Activated CD4-positive, alpha-beta T cell treated with anti-CD3 and anti-CD28 coated beads, Interleukin-2, amount 50 U/mL, for 48 hours (primary cell): ENCODE measurements at regions not wholly inside any gene's neighbourhood (a gene's known extent, or its start where the extent isn't known, plus 50 kb on each side); places are given as distances from the start of the nearest gene placed in this dataset.

ENCODE experiments used
- DNase-seq, 2 experiments: peaks; one replicate each; pipeline ENCODE4 v3.0.0-alpha.2; 2020

DNA sequence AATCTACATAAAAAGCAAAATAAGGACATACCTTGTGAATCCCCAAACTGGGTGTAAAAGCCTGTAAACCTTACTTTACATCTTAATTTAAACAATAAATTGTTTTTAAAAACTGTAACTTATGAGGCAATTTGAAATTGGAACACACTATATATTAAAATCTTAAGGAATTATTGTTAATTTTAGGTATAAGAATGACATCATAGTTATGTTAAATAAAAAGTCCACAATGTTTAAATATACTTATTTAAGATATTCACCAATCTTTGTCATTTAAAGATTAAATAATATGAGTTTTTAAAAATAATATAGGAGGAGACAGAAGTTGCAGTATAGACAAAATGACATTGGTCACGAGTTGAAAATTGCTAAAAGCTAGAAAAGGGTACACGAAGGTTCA, 621.9 kb upstream of the POU3F2 start:
- DNase-seq, result no peak

DNA sequence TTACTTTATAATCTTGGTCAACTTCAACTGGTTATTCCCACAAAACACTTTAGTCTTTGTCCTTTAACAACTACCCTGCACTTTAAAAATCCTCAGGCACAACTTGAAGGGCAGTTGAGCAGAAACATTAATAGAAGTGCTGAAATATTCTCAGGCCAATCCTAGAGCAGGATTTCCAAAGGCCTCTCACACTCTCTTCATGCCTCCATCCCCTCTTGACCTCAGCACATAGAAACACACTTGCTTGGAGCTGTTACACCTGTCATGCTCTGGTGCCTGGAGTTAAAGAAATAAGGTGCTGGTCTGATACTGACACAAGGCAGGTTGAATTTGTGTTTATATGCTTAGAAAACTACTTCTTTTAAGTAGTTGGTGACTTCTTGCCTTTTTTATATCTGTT, 618.8 kb upstream of the POU3F2 start:
- DNase-seq, result no peak

DNA sequence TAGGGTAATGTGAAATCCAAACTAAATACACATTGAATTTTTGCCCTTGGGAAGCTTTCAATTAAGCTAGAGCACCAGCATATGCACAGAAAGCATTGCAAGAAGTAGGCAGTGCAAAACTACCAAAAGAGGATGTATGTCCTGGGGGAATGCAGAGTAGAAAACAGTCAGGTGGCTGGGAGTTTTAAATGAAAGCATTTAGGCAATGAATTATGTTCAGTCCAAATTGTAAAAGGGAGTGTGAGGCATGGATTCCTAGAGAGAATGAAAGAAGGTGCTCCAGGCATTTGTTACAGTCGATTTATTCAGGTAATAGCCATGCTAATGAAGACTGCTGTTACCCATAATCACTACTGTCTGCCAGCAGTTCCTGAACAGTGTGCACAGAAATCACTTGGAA, 604.1 kb upstream of the POU3F2 start:
- no peak for DNase-seq

DNA sequence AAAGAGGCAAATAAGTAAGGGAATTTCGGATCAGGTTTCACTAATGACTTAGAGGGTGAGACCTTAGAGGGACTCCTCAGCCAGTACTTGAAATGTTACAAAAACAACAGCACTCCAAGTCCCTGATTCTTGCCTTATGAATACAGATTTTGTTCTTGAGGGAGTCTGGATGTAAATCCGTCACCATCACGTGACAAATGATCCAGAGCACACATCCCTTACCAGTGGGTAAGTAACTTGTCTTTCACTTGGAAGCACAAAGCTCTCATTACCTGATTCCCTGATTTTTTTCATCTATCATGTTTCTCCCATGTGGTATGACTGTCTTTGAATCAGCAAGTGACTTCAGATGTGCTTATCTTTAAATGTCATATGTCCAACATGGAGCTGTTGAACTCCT, 595.3 kb upstream of the POU3F2 start:
- DNase-seq, result no peak

DNA sequence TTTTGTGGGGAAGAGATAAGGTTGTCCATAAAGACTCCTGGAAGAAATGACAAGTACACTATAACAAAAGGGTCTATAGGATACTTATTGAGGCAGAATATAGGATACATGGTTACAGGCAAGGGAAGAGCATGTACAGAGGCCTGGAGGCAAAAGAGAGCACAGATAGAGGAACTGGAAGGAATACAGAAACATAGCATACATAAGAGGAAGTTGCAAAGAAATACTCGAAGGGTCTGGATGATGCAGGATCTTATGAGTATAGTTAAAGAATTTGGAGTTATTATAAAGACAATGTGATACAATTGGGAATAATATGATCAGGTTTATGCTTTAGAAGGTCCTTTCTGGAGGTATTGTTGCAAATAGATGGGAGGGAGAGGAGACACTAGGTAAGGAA, 592.7 kb upstream of the POU3F2 start:
- DNase-seq, result no peak

DNA sequence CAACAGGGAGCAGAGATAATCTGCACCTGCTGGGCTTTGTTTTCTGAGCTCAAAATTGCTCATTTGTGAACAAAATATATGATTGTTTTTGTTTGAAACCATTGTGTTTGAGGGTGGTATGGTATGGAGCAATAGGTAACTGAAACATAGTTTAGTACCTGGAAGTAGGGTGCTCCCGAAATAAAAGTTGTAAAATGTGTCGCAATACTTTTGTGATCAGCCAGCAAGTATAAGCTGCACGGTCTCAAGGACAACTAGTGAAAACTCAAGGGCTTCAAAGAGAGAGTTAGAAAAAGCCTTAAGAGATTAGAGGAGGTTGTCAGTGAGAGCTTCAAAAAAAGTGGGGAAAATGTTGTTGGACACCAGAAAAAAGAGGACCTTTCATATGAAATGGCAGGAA, 579.8 kb upstream of the POU3F2 start:
- no peak for DNase-seq

DNA sequence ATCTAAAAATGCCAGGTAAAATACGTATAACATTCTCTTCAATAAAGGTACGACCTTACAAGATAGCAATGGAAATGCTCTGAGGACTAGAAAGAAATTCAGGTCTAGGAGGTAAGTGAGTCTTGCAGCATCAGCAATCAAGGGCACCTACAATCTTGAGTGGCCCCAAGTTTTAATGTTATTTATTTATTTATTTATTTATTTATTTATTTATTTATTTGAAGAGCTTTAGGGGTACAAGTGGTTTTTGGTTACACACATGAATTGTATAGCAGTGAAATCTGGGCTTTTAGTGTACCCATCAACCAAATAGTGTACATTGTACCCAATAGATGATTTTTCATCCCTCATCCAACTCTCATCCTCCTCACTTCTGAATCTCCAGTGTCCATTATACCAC, 574.0 kb upstream of the POU3F2 start:
- DNase-seq, result no peak

DNA sequence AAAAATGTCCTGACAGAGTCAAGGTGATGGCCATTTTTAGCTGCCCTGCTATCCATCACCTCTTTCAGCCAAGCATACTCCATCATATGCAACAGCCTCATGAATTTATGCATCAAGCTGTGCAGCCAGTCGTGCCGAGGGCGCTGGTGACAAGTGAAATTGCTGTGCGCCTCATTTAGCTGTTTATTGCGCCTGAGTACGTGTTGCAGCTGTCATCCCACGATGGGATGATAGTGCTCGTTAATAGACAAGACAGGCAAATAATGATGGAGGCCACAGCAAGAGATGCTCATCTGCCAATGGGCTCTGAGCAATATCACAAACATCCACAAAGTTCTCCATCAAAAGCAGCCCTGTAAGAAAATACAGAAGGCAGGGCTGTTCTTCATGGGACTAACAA, 562.3 kb upstream of the POU3F2 start:
- no peak for DNase-seq

DNA sequence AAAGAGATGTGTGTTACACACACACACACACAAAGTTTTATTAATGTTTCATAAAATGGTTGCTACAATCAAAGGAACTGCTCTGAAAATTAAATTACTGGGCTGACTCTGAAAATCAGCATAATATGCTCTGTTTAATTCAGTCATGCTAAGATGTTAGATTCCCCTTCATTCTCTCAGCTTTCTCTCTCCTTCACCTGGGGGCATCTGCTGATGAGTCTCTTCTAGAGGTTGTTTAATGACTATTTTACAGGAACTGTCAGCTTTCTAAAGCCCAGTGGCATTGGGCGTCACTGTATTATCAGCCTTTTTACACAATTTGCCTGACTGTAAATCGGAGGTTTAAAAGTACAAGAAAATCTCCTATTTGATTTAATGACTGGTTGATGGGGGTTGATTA, 559.7 kb upstream of the POU3F2 start:
- no peak for DNase-seq

DNA sequence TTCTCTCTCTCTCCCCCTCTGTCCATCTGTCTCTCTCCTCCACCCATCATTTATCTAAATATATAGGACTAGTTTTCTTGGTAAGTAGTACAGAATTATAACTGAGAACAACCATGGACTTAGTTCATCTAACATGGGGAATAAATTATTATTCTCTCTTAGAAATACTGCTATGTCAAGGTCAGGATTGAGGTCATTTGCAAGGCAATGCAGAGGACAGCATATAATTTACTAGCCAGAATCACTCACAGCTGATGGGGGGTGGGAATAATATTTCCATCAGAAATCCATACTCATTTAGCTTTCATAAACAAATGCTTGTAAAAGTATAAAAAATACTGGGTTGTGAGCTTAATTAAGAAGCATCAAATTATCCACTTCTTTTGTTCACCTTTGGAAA, 553.9 kb upstream of the POU3F2 start:
- no peak for DNase-seq

DNA sequence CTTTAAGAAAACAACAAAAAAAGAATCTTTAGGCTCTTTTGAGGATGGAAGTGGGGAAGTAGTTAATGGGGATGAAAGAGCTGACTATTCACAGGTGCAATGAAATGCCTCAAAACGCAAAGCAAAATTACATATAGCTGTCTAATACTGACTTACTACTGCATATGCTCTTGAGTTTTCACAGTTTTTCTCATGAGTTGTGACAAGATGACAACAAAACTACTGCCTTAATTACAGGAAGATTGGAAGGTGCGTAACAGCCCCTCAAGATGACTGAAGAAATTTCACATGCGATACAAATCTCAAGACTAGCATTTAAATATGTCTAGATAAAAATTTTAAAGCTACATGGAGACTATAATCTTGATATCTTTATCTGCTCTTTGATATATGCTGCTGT, 547.8 kb upstream of the POU3F2 start:
- no peak for DNase-seq

DNA sequence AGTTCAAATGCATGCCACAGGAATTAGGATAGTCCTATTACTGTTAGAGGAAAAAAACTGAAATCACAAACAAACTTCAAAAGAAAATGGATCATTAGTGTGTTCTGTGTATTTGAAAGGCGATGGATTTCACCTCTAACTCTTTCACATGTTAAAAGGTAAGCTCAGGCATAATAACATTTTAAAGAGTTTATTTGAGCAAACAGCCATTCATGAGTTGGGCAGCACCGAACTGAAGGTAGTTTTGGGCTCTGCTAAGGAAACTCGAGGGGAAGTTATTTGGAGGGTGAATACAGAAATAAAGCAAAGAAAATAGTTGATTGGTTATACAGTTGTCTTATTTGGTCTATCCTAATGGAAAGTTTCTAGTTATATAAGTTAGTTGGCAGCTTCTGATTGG, 546.5 kb upstream of the POU3F2 start:
- DNase-seq, result no peak

DNA sequence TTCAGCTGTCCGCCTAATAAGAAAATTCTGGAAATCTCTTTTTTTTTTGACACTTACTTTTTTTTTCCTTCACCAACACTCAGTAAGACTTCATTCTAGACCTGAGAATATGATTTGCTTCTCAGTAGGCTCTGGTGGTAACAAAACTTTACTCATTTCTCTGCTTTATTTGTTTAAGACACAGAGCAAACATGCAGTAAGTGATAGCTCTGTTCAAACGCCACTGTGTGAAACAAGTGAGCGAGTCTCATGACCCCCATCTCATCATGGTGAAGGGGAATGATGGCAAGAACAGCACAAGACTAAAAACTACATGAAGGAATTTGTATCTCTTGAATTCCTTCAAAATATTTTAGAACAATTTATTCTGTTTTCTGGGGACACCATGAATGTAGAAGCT, 541.6 kb upstream of the POU3F2 start:
- DNase-seq, result no peak

DNA sequence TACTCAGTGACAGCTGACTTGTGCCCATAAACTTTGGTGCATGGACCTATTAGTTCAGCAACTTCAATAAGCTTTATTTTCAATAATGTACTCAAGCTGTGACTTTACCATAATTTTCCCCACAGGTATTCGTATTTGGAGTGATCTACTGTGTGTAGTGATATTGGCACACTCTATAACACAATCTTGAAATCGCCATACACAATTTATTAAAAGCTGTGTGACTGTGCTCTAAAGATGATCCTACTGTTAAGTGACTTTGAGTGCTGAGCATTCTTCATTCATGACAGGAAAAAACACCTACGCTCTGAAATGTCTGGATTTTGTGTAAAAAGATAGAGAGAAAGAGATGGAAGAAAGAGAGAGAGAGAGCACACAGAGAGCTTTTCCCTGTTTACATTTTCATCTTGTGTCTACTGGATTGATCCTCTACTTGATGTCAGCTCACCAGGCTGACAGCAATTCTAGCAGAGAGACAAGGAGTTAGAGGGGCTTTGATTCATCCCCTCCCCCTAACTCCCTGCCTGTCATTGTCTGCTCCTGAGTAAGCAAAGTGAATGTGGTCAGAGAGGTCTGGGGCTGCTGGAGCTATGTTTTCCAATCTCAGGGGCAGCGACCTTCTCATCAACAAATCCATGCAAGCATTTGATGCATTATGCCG, 538.7 kb upstream of the POU3F2 start:
- no peak for DNase-seq

DNA sequence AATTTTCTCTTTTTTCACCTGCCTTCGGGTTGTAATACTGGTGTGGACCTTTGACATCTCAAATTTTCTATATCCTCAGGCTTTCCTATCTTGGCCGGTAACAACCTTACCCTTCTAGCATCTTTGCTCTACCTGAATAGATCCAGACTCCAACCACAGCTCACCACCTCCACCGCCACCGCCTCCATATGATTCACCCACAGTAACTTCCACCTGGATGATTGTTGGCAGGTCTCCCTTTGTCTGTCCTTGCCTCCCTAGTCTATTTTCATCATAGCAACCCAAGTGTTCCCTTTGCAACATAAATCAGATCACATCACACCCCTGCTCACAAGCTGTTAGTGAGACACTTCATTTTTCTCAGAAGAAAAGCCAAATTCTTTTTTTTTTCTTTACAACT, 525.8 kb upstream of the POU3F2 start:
- DNase-seq, result no peak

DNA sequence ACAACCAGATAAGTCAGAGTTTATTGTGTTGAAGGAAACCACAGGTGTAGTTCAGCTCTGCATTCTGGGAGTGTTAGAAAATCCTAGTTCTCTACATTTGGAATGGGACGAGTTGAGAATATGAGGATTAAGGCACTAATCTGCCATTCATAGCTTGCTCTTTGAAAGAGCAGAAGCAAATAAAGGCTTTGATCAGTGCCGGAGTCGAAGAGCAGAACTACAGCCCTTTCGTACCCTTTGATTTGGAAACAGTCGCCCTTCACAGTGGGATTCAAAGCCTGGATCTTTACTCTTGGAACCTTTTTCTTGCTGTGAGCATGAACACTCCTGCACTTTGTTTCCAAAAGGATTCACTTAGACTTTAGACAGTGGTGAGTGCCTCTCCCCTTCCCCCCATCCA, 523.9 kb upstream of the POU3F2 start:
- no peak for DNase-seq

DNA sequence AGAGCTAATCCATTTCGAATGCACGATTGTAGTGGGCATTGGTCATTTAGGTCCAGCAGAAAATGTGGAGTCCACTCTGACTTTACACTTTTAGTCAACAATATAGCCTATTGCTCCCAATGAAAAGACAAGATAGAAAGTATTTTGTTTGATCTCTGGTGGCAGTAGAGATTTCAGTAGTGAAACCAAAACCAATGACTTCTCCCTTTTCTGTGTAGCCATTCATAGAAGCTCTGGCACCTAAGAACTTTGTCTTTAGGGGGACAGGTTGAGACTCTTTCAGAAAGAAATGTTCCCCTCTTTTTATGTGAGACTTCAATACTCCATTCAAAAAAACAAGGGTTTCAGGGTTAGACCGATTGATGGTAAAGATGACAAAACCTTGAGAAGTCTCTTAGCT, 510.8 kb upstream of the POU3F2 start:
- no peak for DNase-seq

DNA sequence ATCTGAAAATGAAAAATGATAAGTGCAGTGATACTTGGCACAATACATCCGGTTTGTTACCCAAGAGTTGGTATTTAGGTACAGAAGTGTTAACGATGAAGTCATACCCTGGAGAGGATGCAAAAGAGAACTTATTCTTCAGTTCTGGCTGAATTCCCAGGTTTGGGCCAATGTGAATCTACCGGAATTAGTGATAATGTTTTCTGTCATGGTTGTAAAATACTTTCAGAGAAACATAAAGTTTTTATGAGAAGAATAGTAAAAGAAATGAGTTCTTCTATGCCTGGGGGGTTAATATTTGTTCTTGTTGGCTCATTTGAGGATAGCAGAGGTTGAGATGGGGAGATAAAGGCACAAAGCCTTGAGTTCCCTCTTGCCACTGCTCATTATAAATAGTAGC, 509.9 kb upstream of the POU3F2 start:
- DNase-seq, result no peak

DNA sequence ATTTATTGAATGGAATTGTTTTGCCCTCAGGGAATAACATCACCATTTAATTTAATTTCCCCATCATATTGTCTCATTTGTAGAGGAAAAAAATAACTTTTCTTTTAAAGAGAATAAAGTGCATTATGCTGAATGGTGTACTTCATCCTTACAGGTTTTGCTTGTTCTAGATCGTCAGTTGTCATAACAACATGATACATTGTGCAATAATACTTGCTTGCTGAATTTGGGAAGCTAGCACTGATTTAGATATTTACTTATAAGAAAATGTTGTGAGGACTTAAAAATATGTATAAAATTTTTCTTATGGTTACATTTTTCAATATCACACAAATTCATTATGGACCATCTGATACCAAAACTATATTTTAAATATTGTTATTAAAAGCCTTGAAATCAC, 509.0 kb upstream of the POU3F2 start:
- DNase-seq, result no peak

DNA sequence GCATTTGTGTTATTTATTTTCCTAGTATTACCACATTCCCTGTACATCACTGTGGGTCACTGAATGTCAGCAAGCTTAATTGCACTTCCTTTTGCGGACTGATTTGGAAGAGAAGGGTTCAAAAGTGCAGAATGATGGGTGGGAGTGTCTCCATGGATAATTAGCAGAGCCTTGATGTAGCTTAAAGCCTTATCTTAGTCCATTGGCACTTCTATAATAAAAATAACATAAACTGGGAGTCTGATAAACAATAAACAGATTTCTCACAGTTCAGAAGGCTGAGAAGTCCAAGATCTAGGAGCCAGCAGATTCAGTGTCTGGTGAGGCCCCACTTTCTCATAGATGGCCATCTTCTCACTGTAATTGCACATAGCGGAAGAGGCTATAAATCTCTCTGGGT, 501.1 kb upstream of the POU3F2 start:
- DNase-seq, result no peak

DNA sequence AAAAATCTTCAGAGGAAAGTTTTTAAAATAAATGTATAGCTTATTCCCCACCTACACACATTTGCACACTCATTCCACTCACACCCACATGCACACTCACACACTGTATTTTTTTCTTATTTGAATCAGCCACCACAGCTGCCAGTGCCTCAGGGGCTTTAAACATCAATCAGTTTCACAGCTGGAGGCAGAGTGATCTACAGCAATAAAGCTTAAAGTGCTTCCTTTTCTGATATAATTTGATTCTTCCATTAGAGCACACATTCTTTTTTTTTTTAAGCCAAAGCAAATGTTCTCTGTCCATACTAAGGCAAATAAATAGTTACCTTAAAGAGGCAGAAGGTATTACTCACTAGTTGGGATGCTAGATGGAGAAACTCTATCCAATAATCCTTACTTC, 498.8 kb upstream of the POU3F2 start:
- DNase-seq, result no peak

DNA sequence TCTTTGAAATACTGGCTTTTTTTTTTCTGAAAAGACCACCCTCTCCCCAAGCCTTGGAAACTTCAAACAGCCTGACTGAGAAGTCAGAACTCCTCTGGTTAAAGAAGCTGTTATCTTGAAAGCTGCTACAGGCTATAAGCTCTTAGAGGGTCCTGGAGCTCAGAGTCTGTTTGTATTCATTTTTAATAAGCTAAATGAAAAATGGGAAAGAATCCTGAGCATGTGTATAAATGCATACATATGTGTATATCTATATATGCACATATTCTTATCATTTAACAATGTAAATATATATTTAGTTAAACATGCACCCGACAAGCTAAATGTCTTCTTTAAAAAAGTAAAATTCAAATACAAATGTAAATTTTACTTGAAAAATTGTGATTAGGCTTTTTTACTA, 494.9 kb upstream of the POU3F2 start:
- no peak for DNase-seq

DNA sequence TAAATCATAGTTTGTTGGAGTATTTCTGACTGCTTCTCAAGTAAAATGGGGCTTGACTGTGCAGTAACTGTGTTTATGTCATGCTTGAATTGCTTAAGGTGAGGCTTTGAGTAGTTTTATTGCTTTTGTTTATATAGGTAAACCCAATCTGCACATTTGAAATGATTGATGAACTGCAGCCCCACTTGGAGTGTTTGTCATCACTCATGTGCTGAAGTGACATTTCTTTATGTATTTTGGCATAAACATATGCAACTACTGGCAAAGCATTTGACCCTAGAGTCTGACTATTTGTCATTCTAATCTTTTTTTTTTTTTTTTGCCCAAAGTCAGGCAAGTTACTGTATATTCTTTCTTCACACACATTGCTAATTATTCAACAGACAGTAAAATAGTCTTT, 491.4 kb upstream of the POU3F2 start:
- DNase-seq, result no peak

DNA sequence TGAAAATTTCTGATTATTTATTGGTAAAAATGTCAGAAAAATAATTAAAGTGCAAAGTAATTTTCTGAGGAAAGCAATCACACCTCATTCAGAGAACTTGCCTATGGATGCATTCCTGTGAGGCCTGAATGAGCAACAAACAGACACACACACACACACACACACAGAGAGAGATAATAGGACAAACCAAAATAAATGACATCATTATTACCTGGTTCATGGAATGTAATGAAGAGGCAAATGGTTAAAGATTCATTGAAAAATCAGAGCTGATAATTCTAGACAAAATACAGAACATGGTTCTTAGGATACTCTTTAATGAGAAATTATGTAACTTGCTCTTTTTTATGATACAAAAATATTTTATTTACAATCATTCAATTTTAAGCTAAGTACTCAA, 490.6 kb upstream of the POU3F2 start:
- no peak for DNase-seq

DNA sequence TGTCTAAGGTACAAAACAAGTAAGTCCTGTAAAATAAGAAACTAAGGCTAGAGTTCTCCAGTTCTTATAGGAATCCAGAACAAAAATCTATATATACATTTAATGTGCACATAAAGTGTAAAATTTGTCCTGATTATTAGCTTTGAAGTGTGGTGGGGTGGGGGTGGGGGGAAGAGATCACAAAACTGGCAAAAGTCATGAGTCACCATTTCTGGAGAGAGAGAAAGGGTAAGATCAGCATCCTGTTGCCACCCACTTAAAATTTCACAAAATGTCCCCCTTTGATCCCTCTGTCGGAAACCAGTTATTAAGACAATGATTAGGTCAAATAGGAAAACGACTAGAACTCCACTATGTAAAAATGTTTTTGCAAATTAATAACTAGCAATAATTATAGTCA, 482.0 kb upstream of the POU3F2 start:
- no peak for DNase-seq

DNA sequence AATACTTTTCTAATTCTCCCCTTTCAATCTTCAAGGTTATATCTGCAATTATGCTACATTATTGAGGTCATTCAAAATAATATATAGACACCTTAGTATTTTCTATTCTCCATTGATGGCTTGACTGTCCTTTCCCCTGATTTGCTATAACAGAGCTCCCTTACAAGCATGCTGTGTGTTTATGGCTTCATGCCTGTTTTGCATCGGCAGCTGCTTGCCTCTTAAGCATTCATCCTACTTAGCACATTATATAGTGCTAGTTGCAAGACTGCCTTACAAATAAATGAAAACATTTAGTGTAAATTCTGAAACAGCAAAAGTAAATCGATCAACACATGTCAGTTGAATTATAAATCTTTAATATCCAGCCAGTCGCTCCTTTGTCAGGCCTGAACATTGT, 476.2 kb upstream of the POU3F2 start:
- DNase-seq, result no peak
